Activated naive CD4-positive, alpha-beta T cell treated with anti-CD3 and anti-CD28 coated beads, Interleukin-2, amount 50 U/mL, for 72 hours (primary cell): ENCODE measurements at regions not wholly inside any gene's neighbourhood (a gene's known extent, or its start where the extent isn't known, plus 50 kb on each side); places are given as distances from the start of the nearest gene placed in this dataset.

Source experiments
- ATAC-seq, 2 donors: fragments of 150-1000 bp; cut with Tn5 transposase; 2 replicates each; pipeline ENCODE4 v1.10.0; 2021; ENCODE audit warnings: mild to moderate bottlenecking in 2 of 2, moderate library complexity in 2 of 2
- DNase-seq, 2 donors: peaks; one replicate each; pipeline ENCODE4 v3.0.0; 2021 to 2022; ENCODE audit warnings: low spot score in 2 of 2
- H3K27ac Mint-ChIP-seq, 2 donors: one replicate each; pipeline ENCODE4 v1.8.0; 2022; ENCODE audit warnings: mild to moderate bottlenecking in 2 of 2, mixed read lengths in 2 of 2
- H3K36me3 Mint-ChIP-seq, 2 donors: one replicate each; pipeline ENCODE4 v1.8.0; 2022; ENCODE audit warnings: mixed read lengths in 2 of 2
- H3K9me3 Mint-ChIP-seq, 2 donors: one replicate each; pipeline ENCODE4 v1.8.0; 2022; ENCODE audit warnings: mixed read lengths in 2 of 2

DNA sequence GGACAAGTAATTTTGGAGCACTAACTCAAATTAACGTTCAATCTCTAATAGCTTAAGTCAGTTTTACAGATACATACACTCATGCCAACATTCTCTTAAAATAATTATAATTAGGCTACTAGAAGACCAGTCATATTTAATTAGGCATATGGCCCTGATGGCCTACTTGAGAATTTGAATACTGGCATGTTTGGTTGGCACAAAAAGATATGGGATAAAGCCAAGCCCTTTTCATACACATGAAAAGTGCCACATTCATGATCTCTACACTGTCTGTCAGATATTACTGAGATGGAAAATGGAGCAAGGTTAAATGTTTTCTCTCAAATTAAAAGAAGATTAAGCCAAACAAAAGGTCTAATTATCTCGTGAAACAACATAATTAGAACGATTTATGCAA, 1091.0 kb downstream of the C4orf33 start:
- H3K36me3 Mint-ChIP-seq = no peaks in the 10 kb centered on the region
- ATAC-seq (no peak), DNase-seq (no peak)
- H3K27ac Mint-ChIP-seq = no peak overlapping the region
- peaks cover 3 to 8% of the 10 kb centered on the region in 2 donors for H3K9me3 Mint-ChIP-seq

DNA sequence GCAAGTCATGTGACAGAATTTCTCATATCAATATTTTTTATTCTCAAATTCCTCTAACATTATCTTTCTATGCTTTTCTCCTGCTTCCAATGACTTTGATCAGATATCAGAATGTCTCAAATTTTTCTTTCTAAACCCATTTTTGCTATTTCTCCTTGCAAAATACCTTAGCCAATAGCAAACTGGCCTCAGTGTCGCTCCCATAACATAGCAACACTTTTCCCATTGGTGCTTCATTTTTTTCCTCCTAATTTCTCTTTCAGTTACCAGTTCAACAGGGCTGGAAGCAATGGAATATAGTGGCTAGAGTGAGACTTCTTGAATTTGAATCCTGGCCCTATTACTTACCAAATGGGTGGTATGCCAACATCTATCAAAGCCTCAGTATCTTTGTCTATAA, 1091.6 kb downstream of the C4orf33 start:
- DNase-seq (no peak), ATAC-seq (no peak)
- Mint-ChIP-seq H3K27ac (no peak overlapping the region), H3K9me3 (peaks cover 6 to 8% of the 10 kb centered on the region in 2 donors), H3K36me3 (no peaks in the 10 kb centered on the region)

DNA sequence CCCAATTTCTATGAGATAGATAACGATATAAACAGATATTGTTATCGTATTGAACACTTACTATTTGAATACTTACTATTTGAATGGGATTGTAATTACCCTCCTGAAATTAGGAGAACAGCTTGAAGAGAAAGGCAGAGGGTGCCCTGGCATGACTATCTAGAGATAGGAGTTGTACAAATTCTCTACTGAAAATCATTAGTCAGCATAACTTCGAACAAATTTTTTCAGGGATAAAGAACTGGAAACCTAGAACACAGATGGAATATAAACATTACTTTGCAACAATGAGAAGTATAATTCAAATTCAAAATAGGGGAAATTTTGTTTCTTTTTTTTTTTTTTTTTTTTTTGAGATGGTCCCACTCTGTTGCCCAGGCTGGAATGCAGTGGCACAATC, 1096.8 kb downstream of the C4orf33 start:
- DNase-seq (no peak), ATAC-seq (no peak)
- Mint-ChIP-seq H3K36me3 (no peaks in the 10 kb centered on the region), H3K27ac (no peak overlapping the region), H3K9me3 (peaks cover 8 to 9% of the 10 kb centered on the region in 2 donors)

DNA sequence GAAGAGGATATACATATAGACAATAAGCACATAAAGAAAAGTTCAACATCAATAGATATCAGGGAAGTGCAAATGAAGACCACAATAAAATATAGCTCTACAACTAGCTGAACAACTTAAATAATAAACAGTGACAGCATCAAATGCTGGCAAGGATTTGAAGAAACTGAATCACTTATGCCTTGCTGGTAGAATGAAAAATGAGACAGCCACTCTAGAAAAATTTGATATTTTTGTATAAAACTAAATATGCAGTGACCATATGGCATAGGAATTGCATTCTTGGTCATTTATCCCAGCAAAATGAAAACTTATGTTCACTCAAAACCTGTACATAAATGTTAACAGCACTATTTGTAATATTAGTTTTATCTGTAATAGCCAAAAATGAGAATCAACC, 1102.0 kb downstream of the C4orf33 start:
- Mint-ChIP-seq H3K27ac (no peak overlapping the region), H3K36me3 (peaks cover 0 to 8% of the 10 kb centered on the region in 2 donors), H3K9me3 (peaks cover 9 to 16% of the 10 kb centered on the region in 2 donors)
- DNase-seq (no peak), ATAC-seq (no peak)

DNA sequence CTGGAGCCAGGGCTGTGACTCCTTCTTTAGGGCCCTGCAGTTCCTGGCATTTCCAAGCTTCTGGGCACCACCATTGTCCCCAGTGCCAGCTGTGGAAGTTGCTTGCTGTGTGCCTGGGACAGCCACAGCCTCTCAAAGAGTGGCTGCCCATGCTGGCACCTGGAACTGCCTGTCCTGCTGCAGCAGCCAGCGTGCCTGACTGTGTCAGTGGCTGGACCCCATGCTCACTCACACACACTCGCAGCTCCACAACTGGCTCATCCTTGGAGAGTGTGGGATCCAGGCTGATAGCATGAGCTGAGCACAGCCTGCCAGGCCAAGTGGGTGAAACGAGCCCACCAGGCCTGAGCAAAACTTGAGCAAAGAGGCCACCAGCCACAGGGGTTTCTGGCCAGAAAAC, 1107.6 kb downstream of the C4orf33 start:
- DNase-seq (no peak), ATAC-seq (no peak)
- H3K36me3 Mint-ChIP-seq = peaks cover 0 to 14% of the 10 kb centered on the region in 2 donors
- peaks cover 9 to 23% of the 10 kb centered on the region in 2 donors for H3K9me3 Mint-ChIP-seq
- no peak overlapping the region for H3K27ac Mint-ChIP-seq

DNA sequence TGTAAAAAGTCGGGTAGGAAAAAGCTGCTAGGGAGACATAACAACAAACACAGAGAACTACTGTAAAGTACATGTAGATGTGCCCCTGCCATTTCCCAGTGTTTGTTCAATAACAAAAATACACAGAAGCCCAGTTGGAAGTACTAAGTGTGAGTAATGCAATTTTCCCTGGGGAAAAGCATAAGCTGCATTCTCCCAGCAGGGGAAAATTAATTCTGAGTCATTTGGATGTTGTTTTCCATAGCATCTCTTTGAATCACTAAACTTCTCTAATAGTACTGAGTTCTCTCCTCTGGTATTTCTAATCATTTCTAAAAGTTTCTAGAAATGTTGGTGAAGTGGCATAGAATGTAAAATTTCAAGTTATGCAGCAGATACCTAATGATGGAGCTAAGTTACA, 1114.9 kb downstream of the C4orf33 start:
- no peak for ATAC-seq

DNA sequence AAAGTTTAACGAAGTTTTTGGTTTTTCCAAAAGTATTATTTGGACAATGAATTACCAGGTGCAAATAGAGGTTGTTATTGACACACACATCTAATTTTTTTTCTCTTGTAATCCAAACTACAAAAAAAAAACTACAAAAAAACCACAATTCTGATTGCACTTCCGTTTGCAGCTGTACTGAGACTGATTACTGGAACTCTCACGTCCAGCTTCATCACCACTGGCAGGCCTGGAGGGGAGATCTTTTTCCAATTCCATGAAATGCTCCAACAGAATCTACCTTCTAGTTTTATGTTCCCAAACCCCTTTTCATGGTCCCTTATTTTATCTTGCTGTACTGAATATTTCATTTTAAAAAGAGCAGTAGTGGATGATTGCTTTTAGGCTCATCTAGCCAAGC, 1118.3 kb downstream of the C4orf33 start:
- no peak overlapping the region for H3K27ac Mint-ChIP-seq
- no peaks in the 10 kb centered on the region for H3K9me3 Mint-ChIP-seq
- no peaks in the 10 kb centered on the region for H3K36me3 Mint-ChIP-seq
- ATAC-seq = no peak
- DNase-seq = no peak

More for the DNA sequence above, 1114.9 kb downstream of the C4orf33 start:
- Mint-ChIP-seq H3K9me3 (peaks cover 0 to 5% of the 10 kb centered on the region in 2 donors), H3K36me3 (no peaks in the 10 kb centered on the region), H3K27ac (no peak overlapping the region)
- no peak for DNase-seq

DNA sequence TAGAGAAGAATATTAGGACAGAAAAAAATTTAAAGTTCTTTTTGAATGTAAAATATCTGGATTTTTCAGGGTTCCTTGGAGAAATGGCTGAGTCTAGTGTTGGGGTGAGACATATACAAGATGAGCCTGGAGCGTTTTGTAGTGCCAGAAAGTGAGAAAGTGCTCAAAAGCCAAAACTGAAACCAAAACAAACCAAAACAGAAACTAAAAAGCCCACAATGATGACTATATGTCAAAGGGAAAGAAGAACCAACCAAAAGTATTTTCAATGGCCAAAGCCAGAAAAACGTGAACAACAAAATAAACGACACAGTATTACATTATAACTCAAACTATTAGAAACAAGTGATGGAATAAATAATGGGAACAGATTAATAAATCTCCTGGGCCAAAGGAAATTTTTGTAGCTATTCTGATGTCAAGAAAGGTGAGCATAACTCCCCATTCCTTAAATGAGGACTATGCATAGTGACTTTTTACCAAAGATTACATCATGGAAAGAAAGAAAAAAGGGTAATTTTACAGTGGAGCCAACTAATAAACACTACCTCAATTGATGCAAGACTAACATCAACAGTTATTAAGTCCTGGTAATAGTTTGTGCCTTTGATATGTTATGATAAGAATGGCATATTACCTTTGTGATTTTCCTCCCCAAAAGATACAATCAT, 1137.6 kb downstream of the C4orf33 start:
- no peak overlapping the region for H3K27ac Mint-ChIP-seq
- ATAC-seq (peak in 1 of 2 donors; percentile 61), DNase-seq (no peak)
- H3K36me3 Mint-ChIP-seq = no peaks in the 10 kb centered on the region
- H3K9me3 Mint-ChIP-seq = peaks cover 3 to 10% of the 10 kb centered on the region in 2 donors

DNA sequence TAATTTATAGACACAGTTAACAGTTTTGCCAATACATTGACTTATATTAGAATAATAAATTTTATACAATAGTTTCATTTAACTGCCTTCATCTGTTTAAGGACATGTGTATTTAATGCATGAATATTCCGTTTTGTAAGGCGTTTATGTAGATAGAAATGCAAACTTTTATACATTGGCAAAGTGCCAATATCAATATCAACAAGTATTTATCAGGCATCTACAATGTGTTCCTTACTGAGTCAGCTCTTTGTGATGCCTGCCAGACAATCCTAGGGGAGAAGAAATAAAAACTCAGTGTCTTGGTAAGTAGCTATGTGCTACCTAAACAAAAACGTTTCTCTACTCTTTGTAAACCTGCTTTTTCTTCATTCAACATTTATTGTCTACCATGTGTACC, 1142.2 kb downstream of the C4orf33 start:
- ATAC-seq (no peak), DNase-seq (no peak)
- Mint-ChIP-seq H3K27ac (no peak overlapping the region), H3K9me3 (peaks cover 6 to 7% of the 10 kb centered on the region in 2 donors), H3K36me3 (no peaks in the 10 kb centered on the region)

DNA sequence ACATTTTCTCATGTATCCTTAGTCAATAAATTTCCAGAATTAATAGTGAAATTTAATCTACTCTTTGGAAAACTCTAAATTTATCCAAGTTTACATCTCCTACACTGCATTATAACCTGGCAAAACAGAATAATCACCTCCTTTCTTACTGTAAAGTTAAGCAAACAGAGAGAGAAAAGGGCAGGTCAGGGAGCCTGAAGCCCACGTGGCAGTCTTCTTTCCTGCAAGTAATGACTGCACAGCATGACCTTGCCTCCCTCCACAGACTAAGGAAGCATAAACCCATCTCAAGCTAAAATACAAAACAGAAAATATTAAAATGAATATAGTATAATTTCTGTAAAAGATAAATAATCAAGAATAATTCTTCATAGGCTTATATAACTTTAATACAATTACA, 1153.0 kb downstream of the C4orf33 start:
- no peak overlapping the region for H3K27ac Mint-ChIP-seq
- peaks cover 5 to 9% of the 10 kb centered on the region in 2 donors for H3K9me3 Mint-ChIP-seq
- DNase-seq = no peak
- ATAC-seq = no peak
- H3K36me3 Mint-ChIP-seq = no peaks in the 10 kb centered on the region

DNA sequence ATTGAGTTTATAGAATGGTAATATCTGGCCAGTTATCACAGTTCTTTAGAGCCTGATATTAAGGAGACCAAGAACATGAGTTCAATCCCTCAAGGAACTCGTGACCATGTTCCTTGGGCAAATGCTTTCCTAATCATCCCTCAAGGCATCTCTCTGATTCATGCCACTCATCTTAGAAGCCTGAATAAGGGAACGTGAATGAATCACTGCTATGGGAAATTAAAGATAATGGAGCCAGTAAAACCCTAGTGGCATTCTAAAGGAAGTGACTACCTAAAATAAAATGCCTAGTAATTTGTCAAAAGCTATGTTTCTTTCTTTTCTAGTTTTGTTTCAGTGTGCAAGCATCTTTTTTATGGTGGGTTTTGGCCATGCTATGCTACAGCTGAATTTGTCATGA, 1161.3 kb downstream of the C4orf33 start:
- H3K9me3 Mint-ChIP-seq = peaks cover 0 to 2% of the 10 kb centered on the region in 2 donors
- no peak overlapping the region for H3K27ac Mint-ChIP-seq
- H3K36me3 Mint-ChIP-seq = no peaks in the 10 kb centered on the region
- ATAC-seq (no peak), DNase-seq (no peak)

DNA sequence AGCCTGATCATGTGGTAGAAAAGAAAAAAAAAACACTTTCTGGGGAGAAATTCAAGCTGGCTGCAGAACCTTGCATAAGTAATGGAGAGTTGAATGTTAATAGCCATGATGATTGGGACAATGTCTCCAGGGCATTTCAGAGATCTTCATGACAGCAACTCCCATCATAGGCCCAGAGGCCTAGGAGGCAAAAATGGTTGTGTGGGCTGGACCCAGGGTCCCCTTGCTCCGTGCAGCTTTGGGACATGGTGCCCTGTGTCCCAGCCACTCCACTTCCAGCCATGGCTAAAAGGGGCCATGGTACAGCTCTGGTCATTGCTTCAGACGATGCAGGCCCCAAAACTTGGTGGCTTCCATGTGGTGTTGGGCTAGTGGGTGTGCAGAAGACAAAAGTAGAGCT, 1170.9 kb downstream of the C4orf33 start:
- DNase-seq = no peak
- Mint-ChIP-seq H3K27ac (no peak overlapping the region), H3K36me3 (peaks cover 0 to 8% of the 10 kb centered on the region in 2 donors), H3K9me3 (peaks cover 25 to 34% of the 10 kb centered on the region in 2 donors)
- no peak for ATAC-seq

DNA sequence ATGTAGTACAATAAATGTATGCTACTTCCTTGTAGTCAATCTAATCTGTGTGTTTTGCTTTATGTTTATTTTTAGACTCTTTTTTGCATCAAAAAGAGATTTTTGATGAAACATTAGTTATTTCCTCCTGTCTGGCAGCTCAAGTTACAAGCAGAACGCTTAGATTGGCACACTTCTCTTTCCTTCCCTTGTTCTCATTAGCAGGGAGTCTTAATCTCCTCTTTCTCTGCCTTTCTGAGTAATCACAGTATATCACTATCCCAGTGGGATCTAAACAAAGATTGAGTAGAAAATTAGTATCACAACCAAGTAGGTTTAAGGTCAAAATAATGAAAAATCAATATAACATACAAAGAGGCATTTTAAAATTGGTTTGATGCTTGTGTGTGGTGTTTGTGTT, 1192.6 kb downstream of the C4orf33 start:
- ATAC-seq (no peak), DNase-seq (no peak)
- H3K9me3 Mint-ChIP-seq = peaks cover 18 to 23% of the 10 kb centered on the region in 2 donors
- no peak overlapping the region for H3K27ac Mint-ChIP-seq
- H3K36me3 Mint-ChIP-seq = no peaks in the 10 kb centered on the region

DNA sequence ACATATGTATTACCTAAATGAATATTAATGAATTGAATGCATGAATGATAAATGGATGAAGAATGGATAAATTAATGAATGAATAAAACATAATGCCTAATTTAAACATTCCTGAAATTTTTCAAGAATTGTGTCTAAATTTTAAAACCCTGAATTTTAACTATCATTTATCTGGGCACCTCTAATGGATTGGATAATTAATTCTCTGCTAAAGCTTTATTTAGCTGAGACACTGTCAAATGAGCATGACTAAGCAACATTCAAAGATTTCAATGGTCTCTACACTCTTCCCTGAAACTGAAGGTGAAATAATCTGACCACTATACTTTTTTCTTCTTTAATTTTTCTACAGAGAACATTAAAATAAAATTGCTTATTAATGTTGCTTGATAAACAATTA, 1197.7 kb downstream of the C4orf33 start:
- peaks cover 13% of the 10 kb centered on the region in 2 donors for H3K9me3 Mint-ChIP-seq
- no peaks in the 10 kb centered on the region for H3K36me3 Mint-ChIP-seq
- no peak overlapping the region for H3K27ac Mint-ChIP-seq
- DNase-seq = no peak
- no peak for ATAC-seq

DNA sequence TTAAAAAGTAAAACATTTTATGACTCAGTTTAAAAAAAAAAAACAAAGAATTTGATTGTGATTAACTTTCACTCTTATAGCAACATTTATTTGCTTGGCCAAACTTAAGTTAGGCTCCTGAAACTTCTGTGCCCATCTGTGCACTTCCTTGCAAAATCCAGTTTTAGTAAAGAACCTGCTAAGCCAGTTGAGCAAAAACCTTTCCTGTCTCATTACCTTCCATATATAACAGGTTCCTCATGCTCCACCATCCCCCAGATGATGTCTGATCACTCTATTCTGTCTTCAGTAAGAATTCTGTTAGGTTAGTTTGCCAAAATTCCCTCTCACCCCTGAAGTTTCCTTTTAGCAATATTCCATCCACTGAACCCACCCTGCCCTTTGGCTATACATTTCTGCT, 1200.5 kb downstream of the C4orf33 start:
- Mint-ChIP-seq H3K27ac (no peak overlapping the region), H3K36me3 (no peaks in the 10 kb centered on the region), H3K9me3 (peaks cover 13 to 16% of the 10 kb centered on the region in 2 donors)
- ATAC-seq (no peak), DNase-seq (no peak)

DNA sequence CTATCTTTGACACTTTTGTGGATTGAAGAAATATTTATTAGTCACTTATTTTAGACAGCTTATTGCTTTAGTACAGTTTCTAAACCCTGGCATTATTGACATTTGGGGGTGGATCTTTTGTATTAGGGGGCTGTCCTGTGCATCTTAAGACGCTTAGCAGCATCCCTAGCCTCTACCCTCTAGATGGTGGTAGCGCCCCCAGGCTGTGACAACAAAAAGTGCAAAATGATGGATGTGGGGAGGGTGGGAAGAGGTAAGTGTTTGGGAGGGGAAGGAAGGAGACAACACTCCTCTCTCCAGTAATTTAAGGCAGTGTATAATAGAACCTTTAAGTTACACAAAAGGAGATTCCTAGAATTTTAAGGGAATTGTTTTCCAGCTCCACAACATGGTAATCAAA, 1210.6 kb downstream of the C4orf33 start:
- Mint-ChIP-seq H3K9me3 (peaks cover 0 to 14% of the 10 kb centered on the region in 2 donors), H3K36me3 (no peaks in the 10 kb centered on the region), H3K27ac (no peak overlapping the region)
- DNase-seq (no peak), ATAC-seq (no peak)

DNA sequence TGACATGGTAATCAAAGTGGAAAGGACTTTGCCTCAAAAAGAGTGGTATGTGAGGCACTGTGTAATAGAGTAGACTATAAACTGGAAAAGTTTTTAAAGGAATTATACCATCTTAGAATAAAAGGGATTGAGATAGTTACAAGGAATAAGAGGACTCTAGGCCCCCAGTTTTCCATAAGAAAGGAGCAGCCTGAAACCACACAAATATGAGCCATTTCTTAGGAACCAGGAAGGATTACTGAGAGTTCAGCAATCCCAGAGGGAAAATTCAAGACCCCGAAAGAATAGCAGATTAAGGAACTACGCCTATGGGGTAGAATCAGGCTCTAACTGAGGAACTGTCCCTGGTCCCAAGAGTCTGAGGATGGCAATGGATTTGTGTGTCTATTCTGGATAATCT, 1213.3 kb downstream of the C4orf33 start:
- ATAC-seq = no peak
- Mint-ChIP-seq H3K9me3 (no peaks in the 10 kb centered on the region), H3K27ac (no peak overlapping the region), H3K36me3 (no peaks in the 10 kb centered on the region)
- no peak for DNase-seq

DNA sequence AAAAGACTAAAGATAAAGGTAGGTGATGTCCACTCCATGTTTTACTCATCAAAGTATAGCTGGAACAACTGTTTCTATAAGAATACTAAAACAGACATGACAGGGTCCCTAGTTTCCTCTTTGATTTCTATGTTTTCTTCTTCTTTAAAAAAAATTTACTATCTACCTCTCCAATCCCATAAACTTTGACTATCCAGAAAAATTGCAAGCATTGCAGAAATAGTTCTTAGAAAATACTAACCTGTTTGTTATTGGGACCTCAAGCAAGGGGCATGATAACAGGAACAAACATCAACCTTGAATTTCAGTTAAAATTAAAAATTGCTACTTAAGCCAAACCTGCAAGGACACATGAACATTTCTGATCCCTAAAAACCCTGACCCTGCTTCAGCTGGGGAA, 1226.5 kb downstream of the C4orf33 start:
- H3K27ac Mint-ChIP-seq = no peak overlapping the region
- H3K9me3 Mint-ChIP-seq = peaks cover 6 to 20% of the 10 kb centered on the region in 2 donors
- no peak for ATAC-seq

More for the DNA sequence above, 1226.5 kb downstream of the C4orf33 start:
- no peaks in the 10 kb centered on the region for H3K36me3 Mint-ChIP-seq
- no peak for DNase-seq
